ELF-1 (cell line): ENCODE measurements at regions not wholly inside any gene's neighbourhood (a gene's known extent, or its start where the extent isn't known, plus 50 kb on each side); places are given as distances from the start of the nearest gene placed in this dataset.
A peak's percentile ranks its signal among the peaks of the same experiment; 100 is the strongest.
"Not testable (repeated sequence)": the region's sequence is repeated elsewhere in the genome, so short reads cannot be mapped to it uniquely, and the experiment has no call there.

Experiments
- DNase-seq: peaks from one replicate; pipeline ENCODE4 v3.0.0-alpha.2; 2016; ENCODE audit warnings: low read depth, low spot score

DNA sequence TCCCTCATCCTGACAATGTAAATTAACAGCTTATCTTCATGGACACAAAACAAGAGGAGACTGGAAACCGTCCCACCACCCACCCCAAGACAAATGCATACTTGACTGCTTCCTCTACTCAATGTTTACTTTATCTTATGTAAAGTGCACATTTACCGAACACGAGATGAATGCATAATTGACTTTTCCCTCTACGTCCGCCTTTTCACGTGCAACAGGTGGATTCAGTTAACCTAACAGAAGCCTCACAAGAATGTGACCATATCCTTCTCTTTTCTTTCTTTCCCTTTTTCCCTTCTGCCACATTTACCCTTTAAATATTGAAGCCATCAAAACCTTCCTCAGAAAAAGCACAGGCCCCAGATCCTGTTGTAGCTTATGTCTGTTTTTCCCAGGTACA is 468.0 kb downstream of the UQCRFS1 start:
- DNase-seq: no peak

DNA sequence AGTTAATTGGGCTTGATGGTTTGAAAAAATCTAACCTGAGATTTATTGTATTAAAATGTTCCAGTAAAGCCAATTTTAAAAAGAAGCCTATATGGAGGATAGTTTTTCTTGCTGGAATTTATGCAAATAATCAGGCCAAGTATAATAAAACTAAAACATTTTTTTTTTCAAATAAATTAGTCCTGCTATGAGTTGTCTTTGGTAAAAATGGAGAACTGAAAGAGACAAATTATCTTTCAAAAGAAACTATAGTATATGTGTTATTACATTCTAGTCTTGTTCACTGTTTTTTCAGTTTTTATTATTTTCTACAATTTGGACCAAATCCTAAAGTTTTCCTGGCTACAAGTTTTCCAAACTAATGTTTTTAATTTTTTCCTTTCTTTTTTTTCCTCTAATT is 468.9 kb downstream of the UQCRFS1 start:
- no peak for DNase-seq

DNA sequence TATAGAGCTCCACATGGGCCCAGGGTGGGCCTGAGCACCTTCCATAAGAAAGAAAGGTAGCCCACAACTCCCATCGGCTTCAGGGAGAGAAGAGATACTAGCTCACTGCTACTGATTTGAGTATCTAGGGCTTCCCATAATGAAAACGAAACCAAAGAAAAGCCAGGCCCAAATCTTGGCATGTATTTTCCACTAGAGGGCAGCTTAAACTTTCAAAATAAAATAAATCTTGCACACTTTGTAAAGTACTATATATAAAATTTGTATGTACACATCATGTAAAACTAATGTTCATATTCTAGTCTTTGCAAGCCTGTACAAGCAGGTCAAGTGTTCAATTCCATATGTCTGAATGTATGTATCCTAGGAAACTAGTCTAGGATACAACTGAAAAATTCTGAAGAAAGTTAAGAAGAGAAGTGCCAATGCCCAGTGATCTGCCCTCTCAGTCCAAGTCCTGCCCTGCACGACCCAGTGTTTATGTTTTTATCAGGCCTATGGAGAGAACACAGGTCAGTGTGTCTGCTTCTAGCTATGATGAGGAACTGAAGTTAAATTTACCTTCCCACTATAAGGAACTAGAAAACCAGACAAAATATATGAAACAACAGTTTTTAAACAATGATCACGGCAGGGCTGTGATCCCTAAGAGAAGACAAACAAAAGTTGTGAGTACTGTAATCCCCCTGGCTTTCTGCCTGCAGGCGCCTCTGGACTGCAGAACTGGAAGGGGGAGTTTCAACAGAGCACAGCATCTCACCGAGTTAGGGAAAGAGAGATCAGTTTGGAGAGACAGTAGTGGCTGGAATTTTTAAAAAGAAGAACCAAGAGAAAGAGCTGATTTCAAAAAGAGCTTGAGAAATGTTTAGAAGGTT is 475.7 kb downstream of the UQCRFS1 start:
- peak; percentile 68 for DNase-seq

DNA sequence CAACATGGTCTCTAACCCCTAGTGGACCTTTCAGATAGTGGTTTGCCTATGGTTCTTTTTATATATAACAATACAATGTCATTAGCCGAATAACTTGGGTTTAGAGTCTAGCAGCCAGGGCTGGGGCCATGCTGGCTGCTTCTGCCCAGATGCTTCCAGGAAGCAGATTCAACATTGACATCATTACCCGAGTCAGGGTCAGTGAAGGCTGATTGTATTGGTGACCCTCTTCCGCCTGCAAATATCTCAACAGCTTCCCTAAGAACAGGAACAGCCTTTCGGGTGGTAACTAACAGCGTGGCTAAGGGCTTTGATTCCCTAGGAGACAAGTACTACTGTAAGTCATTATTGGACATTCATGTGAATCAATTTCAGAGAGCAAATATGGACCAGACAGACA is 476.4 kb downstream of the UQCRFS1 start:
- DNase-seq: no peak

DNA sequence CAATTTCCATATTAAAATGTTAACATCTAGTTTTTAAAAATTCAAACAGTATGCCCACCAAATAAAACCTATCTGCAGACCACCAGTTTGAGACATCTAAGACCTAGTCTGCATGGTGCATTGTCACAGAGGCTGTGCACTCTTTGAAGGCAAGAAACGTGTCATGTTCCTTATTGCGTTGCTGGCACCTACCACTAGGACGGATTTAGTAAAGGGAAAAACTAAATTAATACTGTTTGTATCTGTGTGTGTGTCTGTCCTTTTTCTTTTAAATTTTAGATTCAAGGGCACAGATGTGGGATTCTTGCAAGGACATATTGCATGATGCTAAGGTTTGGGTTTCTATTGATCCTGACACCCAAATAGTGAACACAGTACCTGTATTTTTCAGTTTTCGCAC is 481.4 kb downstream of the UQCRFS1 start:
- DNase-seq: no peak

DNA sequence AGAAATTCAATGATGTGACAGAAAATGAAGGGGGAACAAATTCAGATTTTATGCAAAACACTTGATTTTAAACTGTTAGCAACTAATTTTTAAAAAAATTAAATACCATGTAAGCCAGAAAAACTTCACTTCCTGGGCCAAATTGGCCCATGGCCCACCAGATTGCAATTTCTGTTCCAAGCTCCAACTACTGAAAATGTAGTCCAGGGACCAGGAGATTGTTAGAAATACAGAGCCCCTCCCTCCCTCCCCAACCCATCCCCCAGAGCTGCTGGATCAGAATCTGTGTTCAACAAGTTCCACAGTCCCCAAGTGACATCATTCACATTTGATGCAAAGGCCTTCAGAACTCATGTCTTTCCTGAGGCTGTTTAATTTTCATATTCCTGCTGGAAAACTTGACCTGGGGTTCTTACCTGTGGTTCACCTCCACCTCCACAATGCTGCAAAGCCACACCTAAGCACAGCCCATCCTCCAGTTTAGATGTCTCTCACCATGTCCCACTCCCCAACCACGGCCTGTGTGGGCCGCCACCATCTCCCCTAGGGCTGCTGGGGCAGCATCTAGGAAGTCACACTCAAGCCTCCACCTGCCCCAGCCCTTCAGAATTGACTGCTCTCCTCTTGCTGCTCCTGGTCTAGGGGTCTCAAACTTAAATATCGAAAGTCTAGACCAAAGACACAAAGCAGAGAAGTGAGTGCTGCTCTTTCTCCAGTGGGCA is 482.0 kb downstream of the UQCRFS1 start:
- no peak for DNase-seq

DNA sequence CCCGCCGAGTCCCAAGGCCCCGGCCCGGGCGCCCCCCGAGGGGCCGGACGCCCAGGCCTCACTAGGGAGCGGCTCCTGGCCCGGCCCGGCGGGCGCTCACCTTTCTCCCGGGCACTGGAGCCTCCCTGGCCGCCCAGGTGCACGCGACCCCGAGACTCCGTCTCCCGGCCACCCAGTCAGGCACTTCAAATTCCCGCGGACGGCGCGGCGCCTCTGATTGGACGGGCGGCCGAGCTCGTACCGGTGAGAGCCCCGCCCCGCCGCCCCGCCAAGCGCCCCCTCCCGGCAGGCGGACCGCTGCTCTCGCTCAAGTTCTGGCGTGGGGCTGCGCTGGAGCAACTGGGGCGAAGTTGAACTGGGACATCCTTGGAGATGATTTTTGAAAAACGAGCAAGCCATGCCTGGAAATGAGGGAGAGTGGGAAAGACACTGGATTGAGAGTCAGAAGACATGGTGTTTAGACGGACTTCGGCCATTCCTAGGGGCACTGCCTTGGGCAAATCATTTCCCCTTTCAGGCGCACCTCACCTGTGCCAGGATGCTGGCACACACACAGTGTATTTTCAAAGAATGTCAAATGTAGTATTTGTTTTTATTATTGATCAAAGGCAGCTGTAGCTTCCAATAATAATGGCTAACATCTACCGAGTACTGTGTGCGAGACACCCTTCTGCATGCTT is 485.3 kb downstream of the UQCRFS1 start:
- peak; percentile 81 for DNase-seq

DNA sequence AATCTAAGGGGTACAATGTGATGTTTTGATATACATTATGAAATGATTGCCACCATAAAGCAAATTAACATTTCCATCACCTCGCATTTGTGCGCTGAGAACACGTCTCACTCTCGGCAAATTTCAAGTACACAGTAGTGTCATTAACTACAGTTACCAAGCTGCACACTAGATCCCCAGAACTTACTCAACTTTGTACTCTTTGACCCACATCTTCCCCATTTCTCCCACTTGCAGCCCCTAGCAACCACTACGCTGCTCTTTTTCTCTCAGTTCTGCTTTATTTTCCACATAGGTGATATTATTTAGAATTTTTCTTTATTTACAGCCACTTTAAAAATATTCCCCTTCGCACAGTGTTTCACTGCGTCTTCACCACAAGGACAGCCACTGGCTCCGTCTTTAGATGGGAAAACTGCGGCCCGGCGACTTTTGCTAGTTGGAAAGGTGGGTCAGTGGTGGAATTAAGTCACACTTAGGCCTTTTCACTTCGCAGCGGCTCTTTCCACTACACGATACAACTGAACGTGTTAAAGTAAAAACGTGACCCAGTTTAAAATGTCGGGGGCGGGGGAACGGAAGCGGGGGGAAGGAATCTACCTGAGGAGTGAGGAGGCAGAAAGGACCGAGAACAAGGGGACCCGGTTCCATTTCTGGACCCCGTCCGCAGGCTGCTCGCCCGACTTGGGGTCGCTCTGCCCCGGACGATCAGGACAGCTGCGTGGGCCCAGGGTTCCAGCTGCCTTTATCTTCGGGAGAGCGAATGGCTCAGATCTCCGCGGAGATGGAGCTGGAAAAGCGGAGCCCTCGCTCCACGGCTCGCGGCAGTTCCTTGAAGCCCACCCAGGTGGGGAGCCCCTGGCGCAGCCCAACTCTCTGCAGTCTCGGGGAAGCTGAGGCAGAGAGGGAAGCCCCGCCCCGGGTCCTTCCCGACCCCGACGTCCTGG is 486.1 kb downstream of the UQCRFS1 start:
- no peak for DNase-seq

DNA sequence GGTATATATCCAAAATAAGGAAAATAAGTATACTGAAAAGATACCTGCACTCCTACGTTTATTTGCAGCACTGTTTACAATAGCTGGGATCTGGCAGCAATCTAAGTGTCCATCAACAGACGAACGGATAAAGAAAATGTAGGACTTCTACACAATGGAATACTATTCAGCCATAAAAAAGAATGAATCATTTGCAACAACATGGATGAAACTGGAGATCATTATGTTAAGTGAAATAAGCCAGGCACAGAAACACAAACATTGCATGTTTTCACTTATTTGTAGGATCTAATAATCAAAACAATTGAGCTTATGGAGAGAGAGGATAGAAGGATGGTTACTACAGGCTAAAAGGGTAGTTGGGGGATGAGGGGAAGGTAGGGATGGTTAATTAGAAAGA is 494.0 kb downstream of the UQCRFS1 start:
- DNase-seq: no peak

DNA sequence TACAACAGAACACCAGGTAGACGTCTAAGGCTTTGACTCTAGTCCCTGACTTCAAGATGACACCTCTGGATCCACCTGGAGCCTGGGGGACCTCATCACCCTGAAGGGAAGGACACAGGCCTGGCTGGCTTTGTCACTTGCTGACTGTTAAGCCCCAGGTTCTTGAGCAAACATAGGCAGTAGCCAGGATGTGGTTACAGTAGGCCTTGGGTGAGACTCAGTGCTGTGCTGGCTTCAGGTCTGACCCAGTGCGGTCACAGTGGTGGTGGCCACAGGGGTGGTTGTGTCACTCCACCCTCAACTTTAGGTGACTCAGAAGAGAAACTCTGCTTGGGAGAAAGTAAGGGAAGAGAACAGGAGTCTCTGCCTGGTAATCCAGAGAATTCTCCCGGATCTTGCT is 497.8 kb downstream of the UQCRFS1 start:
- no peak for DNase-seq

DNA sequence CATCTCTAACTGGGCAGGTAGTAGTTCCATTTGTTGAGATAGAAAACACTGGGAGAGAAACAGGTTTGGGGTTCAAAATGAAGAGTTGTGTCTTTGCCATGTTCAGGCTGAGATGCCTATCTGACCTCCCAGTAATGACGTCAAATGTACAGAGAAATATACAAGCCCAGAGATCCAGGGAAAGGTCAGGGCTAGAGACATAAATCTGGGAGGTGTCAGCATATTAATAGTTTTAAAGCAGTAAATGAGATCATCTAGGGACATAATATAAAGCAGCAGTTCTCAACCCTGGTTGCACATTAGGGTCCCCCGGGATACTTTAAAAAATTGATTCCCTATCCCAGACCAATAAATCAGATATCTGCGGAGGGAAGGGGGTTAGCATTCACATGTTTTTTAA is 501.5 kb downstream of the UQCRFS1 start:
- DNase-seq: no peak

DNA sequence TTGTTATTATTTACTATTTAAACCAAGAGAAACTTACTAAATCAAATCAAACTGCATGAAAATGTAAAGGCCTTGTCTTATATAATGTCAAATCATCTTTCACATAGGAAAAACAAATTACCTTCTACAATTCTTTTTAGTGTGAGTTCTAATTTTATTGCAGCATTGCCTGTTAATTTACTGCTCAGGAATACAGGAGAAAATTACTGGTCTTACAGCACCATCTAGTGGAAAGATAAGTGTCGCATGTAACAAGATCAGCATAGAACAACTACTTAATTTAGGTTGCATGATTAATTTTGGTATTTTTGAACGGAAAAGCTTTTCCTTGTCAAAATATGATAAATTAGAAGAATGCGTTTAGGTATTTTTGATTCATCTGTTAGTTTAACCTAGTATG is 502.7 kb downstream of the UQCRFS1 start:
- no peak for DNase-seq

DNA sequence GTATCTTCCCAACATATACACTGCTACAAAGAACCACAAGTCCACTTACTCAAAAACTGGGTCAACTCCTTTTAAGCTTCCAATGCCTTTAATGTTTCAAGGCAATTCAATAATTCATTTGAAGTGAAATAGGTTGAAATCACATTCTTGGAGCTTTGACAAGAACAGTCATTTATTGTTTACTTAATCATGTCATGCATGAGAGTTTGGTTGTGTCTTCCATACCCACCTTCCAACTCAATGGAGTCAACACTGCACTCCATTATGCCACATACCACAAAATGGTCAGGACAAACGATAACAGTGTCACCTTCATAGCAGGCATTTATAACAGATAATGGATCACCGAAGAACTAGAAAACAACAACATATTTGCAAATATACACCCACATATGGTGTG is 506.3 kb downstream of the UQCRFS1 start:
- no peak for DNase-seq

DNA sequence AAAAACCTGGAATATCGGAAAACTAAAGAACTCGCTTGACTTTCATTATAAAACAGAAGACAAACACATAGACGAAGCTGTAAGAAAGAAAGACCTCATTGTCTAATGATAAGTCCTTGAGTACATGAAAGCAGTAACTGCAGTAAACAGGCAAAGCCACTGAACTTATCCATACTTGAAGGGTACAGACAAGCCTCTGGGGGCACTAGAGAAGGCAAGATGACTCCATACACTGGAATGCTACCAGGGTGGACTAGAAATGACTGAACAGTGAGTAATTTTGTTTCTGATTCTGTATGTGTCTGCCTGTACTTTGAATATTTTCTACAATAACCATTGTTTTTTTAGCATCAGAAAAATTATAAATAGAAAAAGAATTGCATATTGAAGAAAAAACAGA is 507.9 kb downstream of the UQCRFS1 start:
- peak; percentile 5 for DNase-seq

DNA sequence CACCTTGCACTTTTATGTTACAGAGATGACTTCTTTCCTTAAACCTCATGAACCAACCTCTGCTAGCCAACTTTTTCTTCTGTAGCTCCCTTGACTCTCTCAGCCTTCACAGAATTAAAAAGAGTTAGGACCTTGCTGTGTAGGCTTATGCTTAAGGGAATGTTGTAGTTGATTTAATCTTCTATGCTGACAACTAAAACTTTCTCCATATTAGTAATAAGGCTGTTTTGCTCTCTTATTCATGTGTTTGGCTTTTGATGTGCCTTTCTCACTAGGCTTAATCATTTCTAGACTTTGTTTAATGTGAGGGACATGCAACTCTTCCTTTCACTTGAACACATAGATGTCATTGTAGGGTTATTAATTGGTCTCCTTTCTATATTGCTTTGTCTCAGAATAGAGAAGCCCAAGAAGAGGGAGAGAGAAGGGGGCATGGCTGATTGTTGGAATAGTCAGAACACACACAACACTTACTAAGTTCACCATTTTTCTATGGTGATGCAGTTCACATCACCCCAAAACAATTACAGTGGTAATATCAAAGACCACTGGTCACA is 509.5 kb downstream of the UQCRFS1 start:
- DNase-seq: no peak

DNA sequence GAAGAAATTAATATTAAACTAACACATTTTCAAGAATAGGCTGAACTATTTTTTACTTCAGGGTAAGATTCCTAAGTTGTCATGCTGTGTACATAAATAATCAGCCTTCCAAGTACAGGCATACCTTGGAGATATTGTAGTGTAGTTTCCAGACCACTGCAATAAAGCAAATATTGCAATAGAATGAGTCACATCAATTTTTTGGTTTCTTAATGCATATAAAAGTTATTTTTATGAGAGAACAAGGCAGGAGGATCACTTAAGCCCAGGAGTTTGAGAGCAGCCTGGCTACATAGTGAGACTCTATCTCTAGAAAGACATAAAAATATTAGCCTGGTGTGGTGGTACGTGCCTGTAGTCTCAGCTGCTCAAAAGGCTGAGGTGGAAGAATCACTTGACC is 511.5 kb downstream of the UQCRFS1 start:
- no peak for DNase-seq

DNA sequence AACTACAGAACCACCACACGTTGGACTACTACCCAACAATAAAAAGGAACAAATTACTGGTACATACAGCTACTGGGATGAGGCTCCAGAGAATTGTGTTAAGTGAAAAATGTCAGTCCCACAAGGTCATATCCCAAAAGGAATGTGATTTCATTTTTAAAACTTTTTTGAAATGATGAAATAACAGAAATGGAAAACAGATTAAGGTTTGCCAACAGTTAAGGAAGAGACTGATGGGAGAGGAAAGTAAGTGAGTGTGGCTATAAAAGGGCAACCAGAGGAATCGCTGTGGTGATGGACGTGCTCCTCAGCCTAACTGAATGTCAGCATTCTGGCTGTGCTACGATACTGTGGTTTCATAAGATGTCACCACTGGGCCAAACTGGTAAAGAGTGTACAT is 512.8 kb downstream of the UQCRFS1 start:
- no peak for DNase-seq

DNA sequence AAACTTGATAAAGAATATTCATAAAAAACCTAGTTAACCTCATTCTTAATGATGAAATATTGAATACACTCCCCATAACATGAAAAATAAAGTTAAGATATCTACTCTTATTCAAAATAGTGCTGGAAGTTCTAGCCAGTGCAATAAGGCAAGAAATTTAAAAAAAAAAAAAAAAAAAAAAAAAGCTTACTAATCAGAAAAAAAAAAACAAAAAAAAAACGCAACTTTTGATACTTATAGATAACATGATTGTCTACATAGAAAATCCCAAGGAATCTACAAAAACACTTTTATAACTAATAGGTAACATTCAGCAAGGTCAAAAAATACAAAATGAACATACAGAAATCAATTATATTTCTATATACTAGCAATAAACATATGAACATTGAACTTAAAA is 515.6 kb downstream of the UQCRFS1 start:
- DNase-seq: no peak

DNA sequence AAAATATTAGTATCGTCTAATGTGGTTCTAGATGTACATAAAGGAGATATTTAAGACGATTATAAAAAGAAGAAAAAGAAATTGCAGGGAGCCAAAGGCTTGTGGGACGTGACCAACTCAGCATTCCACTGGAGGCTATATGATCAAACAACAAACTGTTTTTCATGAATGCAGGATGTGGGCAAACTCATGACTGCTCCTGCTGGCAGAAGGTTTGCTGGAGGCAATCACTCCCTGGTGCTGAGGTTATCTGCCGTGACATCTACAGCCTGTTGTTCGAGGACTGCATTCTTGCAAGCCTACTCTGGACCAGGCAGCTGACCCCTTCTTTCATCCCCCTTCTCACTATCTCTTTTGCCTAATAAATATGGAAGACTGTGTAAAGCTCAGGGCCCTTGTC is 518.1 kb downstream of the UQCRFS1 start:
- peak; percentile 67 for DNase-seq

DNA sequence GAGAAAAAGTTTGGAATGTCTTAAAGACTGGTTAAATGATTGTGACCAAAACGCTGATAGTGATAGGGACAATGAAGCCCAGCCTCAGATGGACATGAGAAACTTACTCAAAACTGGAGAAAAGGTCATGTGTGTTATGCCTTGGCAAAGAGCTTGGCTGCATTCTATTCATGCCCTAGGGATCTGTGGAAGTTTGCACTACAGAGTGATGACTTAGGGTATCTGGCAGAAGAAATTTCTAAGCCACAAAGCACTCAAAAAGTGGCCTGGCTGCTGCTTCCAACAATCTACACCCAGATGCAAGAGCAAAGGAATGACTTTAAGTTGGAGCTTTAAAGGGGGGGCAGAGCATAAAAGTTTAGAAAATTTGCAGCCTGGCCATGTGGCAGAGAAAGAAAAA is 521.3 kb downstream of the UQCRFS1 start:
- no peak for DNase-seq

DNA sequence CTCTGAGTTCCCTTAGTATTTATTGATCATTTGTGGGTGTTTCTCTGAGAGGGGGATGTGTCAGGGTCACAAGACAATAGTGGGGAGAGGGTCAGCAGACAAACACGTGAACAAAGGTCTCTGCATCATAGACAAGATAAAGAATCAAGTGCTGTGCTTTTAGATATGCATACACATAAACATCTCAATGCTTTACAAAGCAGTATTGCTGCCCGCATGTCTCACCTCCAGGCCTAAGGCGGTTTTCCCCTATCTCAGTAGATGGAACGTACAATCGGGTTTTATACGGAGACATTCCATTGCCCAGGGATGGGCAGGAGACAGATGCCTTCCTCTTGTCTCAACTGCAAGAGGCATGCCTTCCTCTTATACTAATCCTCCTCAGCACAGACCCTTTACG is 523.5 kb downstream of the UQCRFS1 start:
- not testable (repeated sequence) for DNase-seq
